ENCODE measurements at regions not wholly inside any gene's neighbourhood (a gene's known extent, or its start where the extent isn't known, plus 50 kb on each side); places are given as distances from the start of the nearest gene placed in this dataset.
"Not testable (repeated sequence)": the region's sequence is repeated elsewhere in the genome, so short reads cannot be mapped to it uniquely, and the experiment has no call there.

- no peak for DNase-seq (ENCODE audit: low read depth)
- no peak for TF ChIP-seq CTCF (IDR thresholded peaks at IDR 0.05; ENCODE audit: low read depth, low read length, missing control alignments)
- H3K4me3 ChIP-seq (ENCODE audit: low read depth, low read length) = no peak overlapping the region
Observed at GRCh38 chr1:4071653-4072052, 171.6 kb upstream of the C1orf174 start.

GRCh38 chr1:4072481-4073153 lies 172.5 kb upstream of the C1orf174 start:
- no peak for TF ChIP-seq CTCF (IDR thresholded peaks at IDR 0.05; ENCODE audit: low read depth, low read length, missing control alignments)
- no peak overlapping the region for H3K4me3 ChIP-seq (ENCODE audit: low read depth, low read length)
- DNase-seq (ENCODE audit: low read depth) = no peak

- no peak overlapping the region for H3K4me3 ChIP-seq (ENCODE audit: low read depth, low read length)
- DNase-seq (ENCODE audit: low read depth) = no peak
- no peak for TF ChIP-seq CTCF (IDR thresholded peaks at IDR 0.05; ENCODE audit: low read depth, low read length, missing control alignments)
Observed at GRCh38 chr1:4075436-4076225, 175.6 kb upstream of the C1orf174 start.

- H3K4me3 ChIP-seq (ENCODE audit: low read depth, low read length) = no peak overlapping the region
- no peak for DNase-seq (ENCODE audit: low read depth)
- TF ChIP-seq CTCF (IDR thresholded peaks at IDR 0.05; ENCODE audit: low read depth, low read length, missing control alignments) = no peak
Observed at GRCh38 chr1:4076346-4076745, 176.3 kb upstream of the C1orf174 start.

- DNase-seq (ENCODE audit: low read depth); H3K4me3 ChIP-seq (ENCODE audit: low read depth, low read length): not testable (repeated sequence)
Observed at GRCh38 chr1:4078091-4078962, 178.3 kb upstream of the C1orf174 start.

GRCh38 chr1:4079815-4080214 lies 179.7 kb upstream of the C1orf174 start:
- no peak for TF ChIP-seq CTCF (IDR thresholded peaks at IDR 0.05; ENCODE audit: low read depth, low read length, missing control alignments)
- no peak overlapping the region for H3K4me3 ChIP-seq (ENCODE audit: low read depth, low read length)
- DNase-seq (ENCODE audit: low read depth) = no peak
